ENCODE measurements at regions not wholly inside any gene's neighbourhood (a gene's known extent, or its start where the extent isn't known, plus 50 kb on each side); places are given as distances from the start of the nearest gene placed in this dataset.

- 40 to 62% (median 43%) methylated on average over 4 of the region's 4 CpGs for WGBS, 5 donors
- Histone ChIP-seq H3K9me3 (no peaks in the 10 kb centered on the region), H3K4me1 (no peaks in the 10 kb centered on the region), H3K27ac (no peak overlapping the region), H3K4me3 (no peak overlapping the region), H3K36me3 (no peaks in the 10 kb centered on the region), H3K27me3 (replicated peaks in 1 of 7) (no peaks in the 10 kb centered on the region)
- intact Hi-C loops (cut with DNase I; ENCODE audit: low total_unique reads) = no loop called here
- DNase-seq = no peak
- TF ChIP-seq POLR2AphosphoS5 (IDR thresholded peaks at IDR 0.05) (no peak), POLR2A (IDR thresholded peaks at IDR 0.05) (no peak), CTCF (IDR thresholded peaks at IDR 0.05 in 8 of 11, conservative IDR thresholded peaks at IDR 0.05 in 3 of 11) (no peak)
Observed at GRCh38 chr1:106843518-106843917, 213.0 kb upstream of the PRMT6 start.

GRCh38 chr1:106846656-106847055 lies 209.8 kb upstream of the PRMT6 start:
- intact Hi-C loops (cut with DNase I; ENCODE audit: low total_unique reads) = no loop called here
- no peak overlapping the region for H3K27ac ChIP-seq
- H3K27me3 ChIP-seq (replicated peaks in 1 of 7) = no peaks in the 10 kb centered on the region
- H3K9me3 ChIP-seq = no peaks in the 10 kb centered on the region
- no peaks in the 10 kb centered on the region for H3K4me1 ChIP-seq
- H3K4me3 ChIP-seq = no peak overlapping the region
- TF ChIP-seq POLR2AphosphoS5 (IDR thresholded peaks at IDR 0.05) = no peak
- TF ChIP-seq CTCF (IDR thresholded peaks at IDR 0.05 in 8 of 11, conservative IDR thresholded peaks at IDR 0.05 in 3 of 11) = no peak
- TF ChIP-seq POLR2A (IDR thresholded peaks at IDR 0.05) = no peak
- 76 to 97% (median 89%) methylated on average over 1 of the region's 1 CpG for WGBS, 5 donors
- DNase-seq = no peak
- H3K36me3 ChIP-seq = no peaks in the 10 kb centered on the region

- no peak for DNase-seq
- TF ChIP-seq POLR2AphosphoS5 (IDR thresholded peaks at IDR 0.05) (no peak), CTCF (IDR thresholded peaks at IDR 0.05 in 8 of 11, conservative IDR thresholded peaks at IDR 0.05 in 3 of 11) (no peak), POLR2A (IDR thresholded peaks at IDR 0.05) (no peak)
- Histone ChIP-seq H3K4me1 (no peaks in the 10 kb centered on the region), H3K27ac (no peak overlapping the region), H3K4me3 (no peak overlapping the region), H3K27me3 (replicated peaks in 1 of 7) (no peaks in the 10 kb centered on the region), H3K9me3 (peaks cover 0 to 16% (median 0%) of the 10 kb centered on the region in 8 donors), H3K36me3 (no peaks in the 10 kb centered on the region)
- intact Hi-C loops (cut with DNase I; ENCODE audit: low total_unique reads) = no loop called here
Observed at GRCh38 chr1:106861110-106861509, 195.4 kb upstream of the PRMT6 start.

- DNase-seq = no peak
- Histone ChIP-seq H3K27ac (no peak overlapping the region), H3K4me3 (no peak overlapping the region), H3K9me3 (peaks cover 0 to 28% (median 8%) of the 10 kb centered on the region in 8 donors), H3K4me1 (no peaks in the 10 kb centered on the region), H3K27me3 (replicated peaks in 1 of 7) (no peaks in the 10 kb centered on the region), H3K36me3 (no peaks in the 10 kb centered on the region)
- intact Hi-C loops (cut with DNase I; ENCODE audit: low total_unique reads) = no loop called here
- TF ChIP-seq CTCF (IDR thresholded peaks at IDR 0.05 in 8 of 11, conservative IDR thresholded peaks at IDR 0.05 in 3 of 11) = no peak
- no peak for TF ChIP-seq POLR2A (IDR thresholded peaks at IDR 0.05)
- TF ChIP-seq POLR2AphosphoS5 (IDR thresholded peaks at IDR 0.05) = no peak
- 50 to 65% (median 57%) methylated on average over 1 of the region's 1 CpG for WGBS, 5 donors
Observed at GRCh38 chr1:106868828-106869227, 187.6 kb upstream of the PRMT6 start.
